Activated CD4-positive, alpha-beta T cell treated with anti-CD3 and anti-CD28 coated beads, Interleukin-2, Interleukin-4, amounts not matched to agents 100 ng/mL and 50 ng/mL, durations not matched to agents 16 hours and 8 hours (primary cell): ENCODE measurements at regions not wholly inside any gene's neighbourhood (a gene's known extent, or its start where the extent isn't known, plus 50 kb on each side); places are given as distances from the start of the nearest gene placed in this dataset.
"Not testable (repeated sequence)": the region's sequence is repeated elsewhere in the genome, so short reads cannot be mapped to it uniquely, and the experiment has no call there.

Experiments
- DNase-seq: peaks from one replicate; pipeline ENCODE4 v3.0.0-alpha.2; 2020; ENCODE audit warnings: low spot score

DNA sequence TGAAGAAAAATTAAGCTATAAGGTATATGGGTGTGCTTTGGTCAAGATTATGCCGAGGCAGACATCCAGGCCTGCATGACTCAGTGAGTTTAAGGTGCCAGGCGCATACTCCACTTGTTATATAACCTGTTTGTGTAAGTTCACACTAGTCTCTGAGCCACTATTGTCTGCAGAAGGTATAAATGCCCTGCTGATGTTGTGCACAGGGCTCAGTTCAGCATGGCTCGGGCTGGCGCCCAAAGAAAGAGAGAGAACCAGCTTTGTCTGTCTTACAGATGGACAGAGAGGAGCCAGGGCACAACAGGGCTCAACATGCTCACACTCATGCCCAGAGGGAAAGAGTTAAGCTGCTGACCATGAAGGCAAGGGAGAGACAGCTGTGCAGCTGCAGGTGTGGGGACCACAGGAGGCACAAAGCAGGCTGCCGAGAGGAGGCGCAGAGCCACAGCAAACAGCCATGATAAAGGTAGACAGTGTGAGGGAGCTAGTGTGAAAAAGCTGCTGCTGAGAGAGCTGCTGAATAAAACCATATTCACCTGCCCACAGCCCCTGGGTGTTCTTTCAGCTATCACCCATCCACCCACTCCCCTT lies 1587.6 kb upstream of the C9orf72 start:
- DNase-seq, result no peak

GRCh38 chr9:29174136-29174535 lies 1600.9 kb upstream of the C9orf72 start:
- DNase-seq, result no peak

GRCh38 chr9:29176231-29176630 lies 1603.0 kb upstream of the C9orf72 start:
- no peak for DNase-seq

DNA sequence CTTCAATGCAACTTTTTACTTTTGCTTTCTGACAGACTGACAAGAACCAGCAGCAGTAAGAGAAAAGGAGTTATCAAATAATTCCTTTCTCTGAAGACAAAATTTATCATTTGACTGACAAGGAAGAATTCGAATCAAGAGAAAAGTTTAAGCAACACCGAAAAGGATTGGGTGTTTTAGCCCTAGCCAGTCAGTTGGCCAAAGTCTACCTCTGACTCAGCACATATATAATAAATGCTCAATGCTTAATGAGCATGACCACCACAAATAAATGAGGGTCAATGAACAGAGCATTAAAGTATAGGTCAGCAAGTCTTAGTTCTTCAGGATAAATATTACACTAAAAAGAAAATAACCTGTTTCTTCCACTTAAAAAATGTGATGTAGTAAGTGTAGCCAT lies 1603.5 kb upstream of the C9orf72 start:
- DNase-seq, result no peak

- no peak for DNase-seq
Observed at GRCh38 chr9:29183971-29184370, 1610.7 kb upstream of the C9orf72 start.

DNA sequence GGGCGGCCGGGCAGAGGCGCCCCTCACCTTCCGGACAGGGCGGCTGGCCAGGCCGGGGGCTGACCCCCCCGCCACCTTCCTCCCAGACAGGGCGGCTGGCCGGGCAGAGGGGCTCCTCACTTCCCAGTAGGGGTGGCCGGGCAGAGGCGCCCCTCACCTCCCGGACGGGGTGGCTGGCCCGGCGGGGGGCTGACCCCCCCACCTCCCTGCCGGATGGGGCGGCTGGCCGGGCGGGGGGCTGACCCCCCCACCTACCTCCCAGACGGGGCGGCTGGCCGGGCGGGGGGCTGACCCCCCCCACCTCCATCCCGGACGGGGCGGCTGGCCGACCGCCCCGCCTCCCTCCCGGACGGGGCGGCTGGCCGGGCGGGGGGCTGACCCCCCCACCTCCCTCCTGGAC lies 1615.5 kb upstream of the C9orf72 start:
- not testable (repeated sequence) for DNase-seq

DNA sequence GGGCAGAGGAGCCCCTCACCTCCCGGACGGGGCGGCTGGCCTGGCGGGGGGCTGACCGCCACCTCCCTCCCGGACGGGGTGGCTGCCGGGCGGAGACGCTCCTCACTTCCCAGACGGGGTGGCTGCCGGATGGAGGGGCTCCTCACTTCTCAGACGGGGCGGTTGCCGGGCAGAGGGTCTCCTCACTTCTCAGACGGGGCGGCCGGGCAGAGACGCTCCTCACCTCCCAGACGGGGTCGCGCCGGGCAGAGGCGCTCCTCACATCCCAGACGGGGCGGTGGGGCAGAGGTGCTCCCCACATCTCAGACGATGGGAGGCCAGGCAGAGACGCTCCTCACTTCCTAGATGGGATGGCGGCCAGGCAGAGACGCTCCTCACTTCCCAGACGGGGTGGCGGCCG lies 1615.9 kb upstream of the C9orf72 start:
- not testable (repeated sequence) for DNase-seq

DNA sequence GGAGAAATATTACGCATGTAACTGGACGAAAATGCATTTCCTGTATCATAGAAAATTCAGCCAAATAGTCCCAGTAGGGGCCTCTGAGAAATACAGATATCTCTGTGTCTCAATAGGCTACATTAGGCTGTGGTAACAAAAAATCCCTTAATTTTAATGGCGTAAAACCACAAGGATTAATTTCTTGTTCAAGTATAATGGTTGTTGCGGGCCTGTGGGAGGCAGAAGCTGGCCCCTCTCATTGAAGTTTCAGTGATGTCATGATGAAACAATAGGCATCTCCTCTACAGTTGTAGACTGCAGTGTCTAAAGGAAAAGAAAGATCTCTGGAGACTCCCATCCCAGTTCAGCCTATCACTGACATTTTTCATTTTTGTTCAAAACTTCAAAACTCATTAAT lies 1625.6 kb upstream of the C9orf72 start:
- no peak for DNase-seq

GRCh38 chr9:29199975-29200374 lies 1626.7 kb upstream of the C9orf72 start:
- DNase-seq, result no peak

DNA sequence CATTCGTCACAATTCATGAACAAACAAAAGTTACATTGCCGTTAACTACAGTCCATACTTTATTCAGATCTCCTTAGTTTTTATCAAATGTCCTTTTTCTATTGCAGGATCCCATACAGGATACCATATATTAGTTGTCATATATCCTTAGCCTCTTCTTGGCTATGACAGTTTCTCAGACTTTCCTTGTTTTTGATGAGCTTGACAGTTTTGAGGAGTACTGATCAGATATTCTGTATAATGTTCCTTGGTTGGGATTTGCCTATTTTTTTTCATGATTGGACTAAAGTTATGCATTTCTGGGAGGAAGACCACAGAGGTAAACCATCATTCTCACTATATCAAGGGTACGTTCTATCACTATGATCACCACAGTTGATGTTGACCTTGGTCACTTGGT lies 1627.4 kb upstream of the C9orf72 start:
- DNase-seq, result no peak

DNA sequence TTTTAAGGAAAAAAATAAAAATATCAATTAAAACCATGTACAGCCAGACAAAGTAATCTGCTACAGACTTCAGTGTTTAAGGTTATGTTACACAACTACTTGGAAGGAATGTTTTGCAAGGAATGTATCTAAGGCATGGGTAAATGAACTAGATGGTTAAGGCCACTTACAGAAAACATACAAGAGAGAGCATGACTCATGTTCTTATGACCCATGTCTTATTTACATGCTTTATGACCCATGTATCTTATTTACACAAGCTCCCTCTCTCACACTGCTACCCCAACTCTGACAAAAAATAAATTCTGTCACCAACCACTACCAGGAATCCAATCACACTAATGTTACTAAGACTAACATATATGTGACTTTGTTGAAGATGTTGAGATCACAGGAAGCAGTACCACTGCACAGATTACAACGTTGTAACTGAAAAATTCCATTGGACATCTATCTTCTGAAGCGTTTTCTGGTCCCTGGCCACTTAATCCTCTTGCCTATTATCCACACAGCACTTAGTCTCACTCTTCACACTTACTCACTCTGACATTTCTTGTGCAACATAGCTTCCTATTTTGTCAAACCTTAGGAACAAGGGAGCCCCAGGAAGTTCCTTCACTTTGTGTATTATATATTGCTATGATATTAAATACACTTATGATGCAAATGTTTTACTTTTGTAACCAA lies 1630.1 kb upstream of the C9orf72 start:
- DNase-seq, result no peak

- no peak for DNase-seq
Observed at GRCh38 chr9:29208670-29209069, 1635.4 kb upstream of the C9orf72 start.

DNA sequence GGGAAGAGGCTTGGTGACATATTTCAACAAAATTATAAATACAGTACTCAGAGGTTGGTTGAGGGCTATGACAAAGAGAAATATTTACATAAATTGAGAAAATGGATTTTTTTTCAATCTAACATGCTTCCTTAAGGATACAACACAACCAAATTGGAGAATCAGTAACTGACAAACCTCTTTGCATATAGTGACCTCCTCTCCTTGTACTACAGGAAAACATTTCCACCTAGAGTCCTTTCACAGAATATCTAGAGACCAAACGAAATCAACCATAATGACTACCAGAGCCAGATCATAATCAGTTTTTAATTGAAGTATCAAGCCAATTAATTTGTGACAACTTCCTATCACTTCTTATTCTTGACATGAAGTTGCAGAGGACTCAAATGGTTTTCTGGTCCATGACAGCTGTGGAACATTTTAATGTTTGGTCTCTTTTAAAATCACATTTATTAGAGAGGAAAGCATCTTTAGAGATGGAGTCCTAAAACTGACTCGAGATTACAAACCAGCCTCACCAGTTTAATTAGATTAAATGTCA lies 1636.5 kb upstream of the C9orf72 start:
- DNase-seq, result no peak

DNA sequence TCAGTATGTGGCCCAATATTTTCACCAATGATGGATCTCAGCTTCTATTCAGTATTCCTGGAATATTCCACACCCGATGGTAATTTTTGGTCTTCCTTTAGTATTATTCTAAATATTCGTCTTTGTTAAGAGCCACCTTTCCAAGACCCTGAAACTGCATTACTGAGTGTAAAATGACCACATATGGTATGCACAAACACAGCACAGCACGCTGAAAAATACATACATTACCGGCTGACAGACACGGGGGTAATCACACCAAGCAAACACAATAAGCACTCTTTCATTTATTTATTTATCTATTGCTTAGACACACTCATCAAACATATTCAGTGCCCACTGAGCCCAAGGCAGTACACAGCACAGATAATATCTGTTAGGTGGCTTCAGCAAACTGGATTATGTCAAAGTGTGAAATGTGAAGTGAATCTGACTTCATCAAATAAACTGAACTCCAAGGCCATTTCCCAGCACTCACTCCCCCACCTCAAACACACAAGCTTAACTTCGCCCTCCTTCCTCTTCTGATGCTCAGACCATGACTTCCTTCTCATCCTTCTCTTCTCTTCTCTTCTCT lies 1637.8 kb upstream of the C9orf72 start:
- no peak for DNase-seq

DNA sequence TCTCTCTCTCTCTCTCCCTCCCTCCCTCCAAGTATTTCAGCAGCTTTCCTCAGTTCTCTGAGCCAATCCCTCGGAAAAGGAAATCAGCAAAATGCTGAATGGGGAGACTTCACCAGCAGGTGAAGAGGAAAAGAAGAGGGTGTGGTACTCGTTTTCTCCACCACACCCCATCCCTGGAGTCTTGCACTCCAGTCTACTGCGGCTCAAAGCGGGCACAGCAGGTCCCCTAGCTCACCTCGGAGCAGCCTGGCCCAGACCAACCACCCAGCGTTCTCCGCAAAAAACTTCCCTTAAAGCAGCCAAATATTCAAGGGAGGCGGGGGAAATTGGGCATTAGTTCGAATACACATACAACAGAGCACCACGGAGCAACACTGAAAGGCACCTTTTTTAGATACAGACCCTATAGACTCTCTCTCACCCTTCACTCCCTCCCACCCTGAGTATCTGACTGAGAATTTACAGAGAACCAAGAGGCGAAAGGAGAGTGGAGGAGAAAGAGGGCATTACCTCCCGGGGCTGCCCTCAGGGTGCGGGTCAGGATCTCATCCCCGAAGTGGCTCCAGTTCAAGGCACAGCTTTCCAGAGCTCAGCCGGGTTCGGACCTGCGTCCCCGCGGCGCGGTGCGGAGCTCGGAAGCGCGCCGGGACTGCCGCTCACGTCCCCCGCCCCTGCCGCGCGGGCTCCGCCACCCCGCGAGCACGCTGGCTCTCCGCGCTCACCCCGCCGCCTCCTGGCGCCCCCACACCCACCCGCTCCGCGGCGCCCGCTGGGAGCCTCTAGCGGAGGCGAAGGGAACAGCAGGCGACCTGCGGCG lies 1638.5 kb upstream of the C9orf72 start:
- peak; percentile 30 for DNase-seq

DNA sequence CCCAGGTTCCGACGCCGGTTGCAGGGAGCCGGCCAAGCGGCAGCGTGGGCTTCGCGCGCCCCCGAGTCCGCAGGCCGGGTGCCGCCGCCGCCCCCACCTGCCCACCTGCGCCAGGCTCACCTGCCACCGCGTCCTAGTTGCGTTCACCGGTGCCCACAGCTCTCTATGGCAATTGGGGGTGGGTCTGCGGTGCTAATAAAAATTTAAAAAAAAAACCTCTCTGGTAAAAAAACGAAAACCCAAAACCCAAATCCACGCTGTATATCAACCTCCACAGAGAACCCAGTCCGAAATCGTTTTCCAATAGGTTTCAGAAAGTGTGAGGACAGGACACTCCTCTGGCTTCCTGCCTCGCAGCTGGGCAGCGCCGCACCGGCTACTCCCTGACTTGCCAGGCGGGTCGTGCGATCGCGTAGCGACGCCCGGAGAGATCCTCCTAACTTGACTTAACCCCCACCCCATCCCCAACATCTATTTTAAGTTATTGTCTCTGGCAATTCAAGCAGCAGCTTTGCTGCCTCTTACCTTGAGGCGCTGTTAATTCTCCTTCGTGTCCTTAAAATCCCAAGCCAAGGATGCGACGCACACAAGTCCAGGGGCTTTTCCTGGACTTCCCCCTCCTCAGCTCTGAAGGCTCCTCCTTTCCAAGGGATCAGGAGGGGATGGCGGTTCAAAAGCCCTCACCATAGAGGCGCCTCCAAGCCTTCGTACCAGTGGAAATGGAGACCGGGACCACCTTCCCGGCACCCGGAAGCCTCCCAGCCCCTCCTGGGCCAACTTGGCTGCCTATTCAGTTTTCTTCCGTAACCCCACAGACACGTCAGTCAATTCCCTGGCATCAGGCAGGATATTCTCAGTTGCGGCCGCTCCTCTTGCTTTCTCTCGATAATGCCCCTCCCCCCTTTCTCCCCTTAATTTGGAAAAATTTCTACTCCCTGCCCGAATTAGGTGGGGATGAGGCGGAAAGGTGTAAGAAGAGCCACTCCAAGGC lies 1639.4 kb upstream of the C9orf72 start:
- no peak for DNase-seq

DNA sequence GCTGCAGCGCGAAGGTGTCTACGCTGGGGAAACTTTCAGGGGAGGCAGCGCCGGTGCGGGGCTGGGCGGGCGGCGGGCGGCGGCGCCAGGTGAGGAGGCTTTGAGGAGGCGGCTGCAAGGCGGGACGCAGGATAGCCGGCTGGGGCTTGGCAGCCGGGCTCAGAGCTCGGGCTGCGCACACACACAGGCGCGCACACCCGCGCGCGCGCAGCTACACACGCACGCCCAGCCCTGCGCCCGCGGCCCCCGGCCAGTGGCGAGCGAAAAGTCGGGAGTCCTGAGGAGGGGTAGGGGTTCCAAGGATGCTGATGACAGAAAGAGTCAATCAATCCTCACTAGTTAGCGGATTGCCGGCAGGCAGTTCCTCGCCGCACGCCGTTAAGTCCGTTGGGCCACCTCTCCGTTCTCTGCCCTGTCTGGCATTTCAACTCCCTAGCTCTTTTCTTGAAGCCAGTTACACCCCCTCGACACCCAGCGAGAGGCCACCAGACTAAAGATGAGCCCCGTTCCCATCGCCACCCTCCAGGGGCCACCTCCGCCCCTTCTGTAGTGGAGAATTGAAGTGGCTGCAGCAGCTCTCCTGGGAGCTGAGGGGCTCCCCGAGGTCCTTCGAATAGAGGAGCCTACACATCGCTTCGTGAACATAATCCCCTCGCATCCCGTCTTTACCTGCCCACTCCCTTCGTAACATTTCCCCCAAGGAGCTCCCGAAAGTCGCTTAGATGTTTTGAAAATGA lies 1640.3 kb upstream of the C9orf72 start, which contains the start of gene LINGO2:
LINGO2 (minus strand) TSS at position 185 of the 737 bp plus-strand sequence.
- no peak for DNase-seq

DNA sequence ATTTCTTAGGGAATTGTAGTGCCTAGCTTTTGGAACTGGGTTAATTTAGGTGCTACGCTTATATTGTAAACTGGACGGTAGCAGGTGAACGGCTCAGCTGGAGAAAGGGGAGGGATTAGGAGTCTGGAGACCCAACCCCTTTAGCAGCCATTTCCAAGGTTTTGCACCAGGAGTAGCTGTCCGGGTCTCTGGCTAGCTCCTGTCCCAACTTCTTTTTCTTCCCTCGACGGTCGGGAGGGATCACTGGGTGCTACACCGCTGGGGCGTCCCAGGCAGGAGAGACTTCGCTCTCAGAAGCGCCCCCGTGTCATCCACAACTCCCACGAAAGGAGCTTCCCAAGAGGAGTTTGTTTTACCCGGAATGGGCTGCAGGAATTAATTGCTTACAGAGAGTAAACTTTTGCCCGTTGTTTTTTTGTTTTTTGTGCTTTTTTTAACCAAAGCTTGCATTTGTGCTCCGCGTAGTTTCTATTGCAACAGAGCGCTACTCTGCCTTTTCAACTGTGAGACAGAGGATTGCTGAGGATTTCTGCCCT lies 1640.9 kb upstream of the C9orf72 start:
- DNase-seq, result no peak

DNA sequence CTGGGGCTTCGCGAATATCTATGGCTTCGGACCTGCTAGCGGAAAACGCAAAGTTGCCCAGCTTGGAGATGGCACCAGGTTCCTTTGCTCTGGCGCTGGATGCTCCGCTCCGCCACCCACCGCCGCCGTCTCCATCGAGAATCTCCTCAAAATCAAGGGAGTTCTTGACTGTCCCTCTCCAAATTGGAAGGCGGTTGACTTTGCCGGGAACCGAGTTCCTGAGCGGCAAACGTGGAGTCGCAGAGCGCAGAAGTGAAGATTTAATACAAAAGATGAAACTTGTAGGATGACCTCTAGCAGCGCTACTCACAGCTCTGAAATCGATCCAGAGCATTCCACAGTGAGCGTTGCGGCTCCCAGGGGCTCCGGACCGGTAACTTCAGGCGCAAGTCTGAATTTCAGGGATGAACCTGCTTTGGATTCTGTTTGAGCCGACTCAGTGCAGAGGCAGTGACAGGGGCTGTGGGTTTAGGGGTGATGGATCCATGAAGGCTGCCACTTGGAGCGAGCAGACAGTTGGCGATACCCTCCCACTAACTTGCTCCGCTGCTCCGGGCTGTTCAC lies 1641.5 kb upstream of the C9orf72 start:
- no peak for DNase-seq

GRCh38 chr9:29217966-29218365 lies 1644.7 kb upstream of the C9orf72 start:
- no peak for DNase-seq
